ENCODE measurements at regions not wholly inside any gene's neighbourhood (a gene's known extent, or its start where the extent isn't known, plus 50 kb on each side); places are given as distances from the start of the nearest gene placed in this dataset.

DNA sequence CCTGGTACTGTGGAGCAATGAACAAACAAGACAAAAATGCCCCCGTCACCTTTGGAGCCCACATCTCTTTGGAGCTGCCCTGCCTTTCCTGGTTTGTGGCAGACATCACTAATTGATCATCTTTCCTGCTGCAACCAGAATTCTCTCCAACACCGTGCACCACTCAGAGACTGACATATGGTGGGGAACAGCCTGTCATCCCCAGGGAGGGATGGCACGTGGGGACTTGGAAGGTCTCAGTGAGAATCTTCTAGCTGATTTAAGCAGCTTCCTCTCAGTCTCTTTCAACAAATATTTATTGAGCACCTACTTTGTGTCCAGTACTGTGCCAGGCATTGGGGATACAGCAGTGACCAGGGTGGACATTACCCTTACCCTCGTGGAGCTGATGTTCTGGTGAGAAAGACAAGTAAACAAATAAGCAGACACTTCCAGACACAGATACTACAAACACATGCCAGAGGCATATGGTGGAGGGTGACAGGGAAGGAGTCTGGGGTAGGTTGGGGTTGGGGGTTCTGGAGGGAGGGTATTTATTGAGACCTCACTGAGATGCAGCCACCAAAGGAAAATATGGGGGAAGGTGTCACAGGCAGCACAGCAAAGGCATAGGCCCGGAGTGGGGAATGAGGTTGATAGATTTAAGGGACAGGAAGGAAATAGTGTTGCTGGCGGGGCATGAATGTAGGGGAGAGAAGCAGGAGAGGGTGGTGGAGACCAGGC lies 82.3 kb downstream of the CEBPB start:
- DNase-seq (ENCODE audit: low spot score): no peak
- 75% methylated on average over 6 of the region's 6 CpGs for WGBS
- intact Hi-C loops (cut with DNase I): loop anchor here (5.0 kb wide), 1 partner anchor 189 kb away; no protein-coding TSS in a partner anchor
- TF ChIP-seq POLR2A (IDR thresholded peaks at IDR 0.05): no peak
- no peak for TF ChIP-seq CTCF (IDR thresholded peaks at IDR 0.05)
- no peak for TF ChIP-seq POLR2AphosphoS5 (IDR thresholded peaks at IDR 0.05)
- Histone ChIP-seq H3K27me3 (replicated peaks; ENCODE audit: insufficient read depth) (no peaks in the 10 kb centered on the region), H3K9me3 (no peaks in the 10 kb centered on the region), H3K4me3 (no peak overlapping the region), H3K27ac (no peak overlapping the region), H3K36me3 (no peaks in the 10 kb centered on the region), H3K4me1 (replicated peaks) (no peaks in the 10 kb centered on the region)

DNA sequence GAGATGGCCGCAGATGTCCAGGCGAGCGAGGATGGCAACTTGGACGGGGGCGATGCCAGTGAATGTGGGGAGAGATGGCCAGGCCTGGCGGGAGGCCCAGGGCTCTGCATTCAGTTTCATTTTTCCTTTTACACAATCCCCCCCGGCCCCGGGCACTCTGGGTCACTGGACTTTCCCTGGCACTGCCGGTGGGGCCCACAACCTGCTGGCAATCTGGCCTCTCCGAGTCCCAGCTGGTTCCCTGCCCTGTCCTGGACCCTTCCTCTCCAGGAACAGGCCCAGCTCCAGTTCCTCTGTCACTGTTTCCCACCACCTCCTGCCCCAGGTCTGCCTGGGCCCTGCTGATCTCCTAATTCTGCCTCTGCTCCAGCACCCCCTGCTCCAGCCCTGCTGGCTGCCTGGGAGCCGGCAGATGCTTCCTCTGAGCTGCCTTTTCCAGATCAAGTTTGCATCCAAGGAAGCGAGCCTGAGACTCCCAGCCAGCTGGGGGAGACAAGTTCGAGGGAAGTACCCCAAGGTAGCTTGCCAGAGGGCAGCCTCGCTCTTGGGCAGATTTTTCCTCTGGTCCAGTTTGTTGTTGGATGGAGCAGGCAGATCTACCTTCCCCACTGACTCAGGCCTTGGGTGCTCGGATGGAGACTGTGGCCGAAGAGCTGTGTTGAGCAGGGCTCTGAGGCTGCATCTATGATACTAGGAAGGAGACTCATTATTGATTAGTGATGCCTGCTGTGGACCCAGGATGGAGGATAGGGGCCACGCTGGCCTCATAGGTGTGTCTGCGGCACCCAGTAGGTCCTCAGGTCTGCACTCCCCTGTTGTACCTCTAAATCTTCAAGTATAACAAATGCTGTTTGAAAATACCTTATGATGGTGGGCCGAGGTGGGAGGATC lies 83.2 kb downstream of the CEBPB start:
- H3K27me3 ChIP-seq (replicated peaks; ENCODE audit: insufficient read depth): no peaks in the 10 kb centered on the region
- H3K27ac ChIP-seq: peak overlapping the region in 1 of 2 donors; percentile 2
- H3K9me3 ChIP-seq: no peaks in the 10 kb centered on the region
- DNase-seq (ENCODE audit: low spot score): no peak
- TF ChIP-seq POLR2A (IDR thresholded peaks at IDR 0.05) (no peak), POLR2AphosphoS5 (IDR thresholded peaks at IDR 0.05) (no peak), CTCF (IDR thresholded peaks at IDR 0.05) (no peak)
- no peaks in the 10 kb centered on the region for H3K4me1 ChIP-seq (replicated peaks)
- no peak overlapping the region for H3K4me3 ChIP-seq
- H3K36me3 ChIP-seq: no peaks in the 10 kb centered on the region
- 77% methylated on average over 19 of the region's 19 CpGs for WGBS
- intact Hi-C loops (cut with DNase I): loop anchor here (5.0 kb wide), 1 partner anchor 188 kb away; no protein-coding TSS in a partner anchor

DNA sequence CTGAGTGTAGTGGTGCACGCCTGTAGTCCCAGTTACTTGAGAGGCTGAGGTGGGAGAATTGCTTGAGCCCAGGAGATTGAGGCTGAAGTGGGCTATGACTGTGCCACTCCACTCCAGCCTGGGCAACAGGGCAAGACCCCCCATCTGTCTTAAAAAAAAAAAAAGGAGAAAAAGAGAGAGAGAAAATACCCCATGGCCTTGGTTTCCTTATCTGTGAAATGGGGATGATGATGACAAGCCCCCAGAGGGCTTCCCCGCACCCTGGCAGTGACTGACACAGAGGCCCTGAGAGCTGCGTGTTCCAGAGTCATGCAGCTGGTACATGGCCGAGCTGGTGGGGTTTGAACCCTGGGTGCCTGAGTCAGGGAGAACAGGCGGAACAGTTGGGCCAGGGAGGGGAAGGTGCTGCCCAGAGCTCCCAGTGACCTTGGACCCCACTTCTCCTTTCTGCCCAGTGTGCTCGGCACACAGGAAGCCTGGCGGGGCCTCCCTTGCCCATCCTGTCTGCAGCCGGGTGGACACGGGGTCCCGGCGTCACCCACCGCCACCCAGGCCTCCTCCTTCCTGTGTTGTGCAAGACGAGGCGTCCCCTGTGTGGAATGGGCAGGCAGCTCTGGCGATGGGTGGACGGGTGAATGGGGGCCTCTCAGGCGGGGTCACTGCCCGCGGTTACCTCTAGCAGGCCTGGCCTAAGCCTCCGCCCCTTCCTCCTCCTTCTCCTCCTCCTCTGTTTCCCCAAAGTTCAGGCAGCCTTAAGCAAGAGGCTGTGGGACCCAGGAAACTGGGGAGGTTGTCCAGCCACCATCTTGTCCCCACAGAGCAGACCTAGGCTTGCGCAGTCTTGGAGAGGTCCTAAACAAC lies 84.2 kb downstream of the CEBPB start:
- Histone ChIP-seq H3K9me3 (no peaks in the 10 kb centered on the region), H3K27me3 (replicated peaks; ENCODE audit: insufficient read depth) (no peaks in the 10 kb centered on the region), H3K36me3 (no peaks in the 10 kb centered on the region), H3K27ac (no peak overlapping the region), H3K4me3 (no peak overlapping the region), H3K4me1 (replicated peaks) (no peaks in the 10 kb centered on the region)
- TF ChIP-seq CTCF (IDR thresholded peaks at IDR 0.05): no peak
- TF ChIP-seq POLR2A (IDR thresholded peaks at IDR 0.05): no peak
- no peak for TF ChIP-seq POLR2AphosphoS5 (IDR thresholded peaks at IDR 0.05)
- DNase-seq (ENCODE audit: low spot score): no peak
- intact Hi-C loops (cut with DNase I): loop anchor here (5.0 kb wide), 1 partner anchor 188 kb away; no protein-coding TSS in a partner anchor
- WGBS: 82% methylated on average over 21 of the region's 21 CpGs

DNA sequence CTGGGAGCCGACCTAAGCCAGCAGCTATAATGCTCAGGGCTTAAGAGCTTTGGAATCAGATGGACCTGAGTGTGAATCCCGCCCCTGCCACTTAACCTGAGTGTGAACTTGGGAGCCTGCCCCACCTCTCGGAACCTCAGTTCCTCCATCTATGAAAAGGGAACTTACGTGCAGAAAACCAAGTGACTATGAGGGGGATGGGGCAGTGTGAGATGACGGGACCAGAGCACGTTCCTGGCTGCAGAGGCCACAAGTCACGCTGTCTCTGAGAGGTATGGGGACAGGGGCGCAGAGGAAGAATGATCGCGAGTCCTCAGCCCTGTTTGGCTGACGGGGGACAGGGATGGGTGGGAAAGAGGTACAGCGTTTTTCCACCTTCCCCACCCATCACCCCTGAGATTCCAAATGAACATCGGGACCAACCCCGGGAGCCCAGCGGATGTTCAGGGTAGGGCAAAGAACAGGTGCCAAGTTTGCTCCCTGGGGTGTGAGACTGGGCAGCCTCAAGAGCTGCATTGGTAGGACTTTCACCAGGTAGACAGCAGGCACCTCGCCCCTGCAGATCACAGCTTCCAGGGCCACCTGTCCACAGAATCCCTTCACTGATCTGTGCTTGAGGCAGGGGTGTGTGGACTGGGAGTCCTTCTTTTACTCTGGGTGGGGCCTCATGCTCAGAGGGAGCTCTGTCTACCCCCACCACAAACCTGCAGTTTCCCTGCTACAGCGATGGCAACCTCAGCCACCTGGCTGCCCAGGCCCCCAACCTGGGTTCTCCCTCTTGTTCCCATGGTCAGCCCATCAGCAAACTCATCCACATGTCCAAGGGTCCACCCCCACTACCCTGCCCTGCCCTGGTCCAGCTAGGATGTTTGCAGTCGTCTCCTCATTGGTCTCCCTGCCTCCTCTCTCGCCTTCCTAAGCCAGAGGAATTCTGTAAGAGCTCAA lies 85.8 kb downstream of the CEBPB start:
- no peak for DNase-seq (ENCODE audit: low spot score)
- no peak overlapping the region for H3K4me3 ChIP-seq
- TF ChIP-seq POLR2AphosphoS5 (IDR thresholded peaks at IDR 0.05) (no peak), CTCF (IDR thresholded peaks at IDR 0.05) (no peak), POLR2A (IDR thresholded peaks at IDR 0.05) (no peak)
- H3K4me1 ChIP-seq (replicated peaks): no peaks in the 10 kb centered on the region
- H3K36me3 ChIP-seq: no peaks in the 10 kb centered on the region
- H3K27me3 ChIP-seq (replicated peaks; ENCODE audit: insufficient read depth): no peaks in the 10 kb centered on the region
- intact Hi-C loops (cut with DNase I): no loop called here
- no peaks in the 10 kb centered on the region for H3K9me3 ChIP-seq
- H3K27ac ChIP-seq: no peak overlapping the region
- 80% methylated on average over 19 of the region's 19 CpGs for WGBS
